ENCODE measurements at regions not wholly inside any gene's neighbourhood (a gene's known extent, or its start where the extent isn't known, plus 50 kb on each side); places are given as distances from the start of the nearest gene placed in this dataset.

DNA sequence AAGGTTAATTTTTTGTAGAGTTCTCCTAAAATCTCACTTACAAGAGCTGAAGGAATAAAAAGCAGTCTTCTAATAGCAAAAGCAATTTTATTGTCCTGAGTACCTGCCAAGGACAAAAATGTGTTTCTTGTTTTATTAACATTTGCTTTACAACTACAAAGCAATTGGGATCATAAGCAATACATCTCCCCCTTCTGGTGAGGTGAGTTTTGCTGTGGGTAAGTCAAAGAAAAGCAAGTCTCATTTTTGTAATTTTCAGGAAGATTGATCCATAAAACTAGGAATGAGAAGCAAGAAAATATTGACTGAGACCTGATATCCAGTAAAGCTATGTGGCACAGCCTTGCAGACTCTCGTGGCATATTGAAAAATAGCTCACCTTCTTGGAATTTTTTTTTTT is 2162.7 kb downstream of the NCAM2 start:
- DNase-seq (ENCODE audit: low read depth), result no peak
- H3K4me3 ChIP-seq (ENCODE audit: low read length), result no peak overlapping the region
- TF ChIP-seq, protein P1, sequence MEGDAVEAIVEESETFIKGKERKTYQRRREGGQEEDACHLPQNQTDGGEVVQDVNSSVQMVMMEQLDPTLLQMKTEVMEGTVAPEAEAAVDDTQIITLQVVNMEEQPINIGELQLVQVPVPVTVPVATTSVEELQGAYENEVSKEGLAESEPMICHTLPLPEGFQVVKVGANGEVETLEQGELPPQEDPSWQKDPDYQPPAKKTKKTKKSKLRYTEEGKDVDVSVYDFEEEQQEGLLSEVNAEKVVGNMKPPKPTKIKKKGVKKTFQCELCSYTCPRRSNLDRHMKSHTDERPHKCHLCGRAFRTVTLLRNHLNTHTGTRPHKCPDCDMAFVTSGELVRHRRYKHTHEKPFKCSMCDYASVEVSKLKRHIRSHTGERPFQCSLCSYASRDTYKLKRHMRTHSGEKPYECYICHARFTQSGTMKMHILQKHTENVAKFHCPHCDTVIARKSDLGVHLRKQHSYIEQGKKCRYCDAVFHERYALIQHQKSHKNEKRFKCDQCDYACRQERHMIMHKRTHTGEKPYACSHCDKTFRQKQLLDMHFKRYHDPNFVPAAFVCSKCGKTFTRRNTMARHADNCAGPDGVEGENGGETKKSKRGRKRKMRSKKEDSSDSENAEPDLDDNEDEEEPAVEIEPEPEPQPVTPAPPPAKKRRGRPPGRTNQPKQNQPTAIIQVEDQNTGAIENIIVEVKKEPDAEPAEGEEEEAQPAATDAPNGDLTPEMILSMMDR (conservative IDR thresholded peaks at IDR 0.05; ENCODE audit: low read length), result no peak

DNA sequence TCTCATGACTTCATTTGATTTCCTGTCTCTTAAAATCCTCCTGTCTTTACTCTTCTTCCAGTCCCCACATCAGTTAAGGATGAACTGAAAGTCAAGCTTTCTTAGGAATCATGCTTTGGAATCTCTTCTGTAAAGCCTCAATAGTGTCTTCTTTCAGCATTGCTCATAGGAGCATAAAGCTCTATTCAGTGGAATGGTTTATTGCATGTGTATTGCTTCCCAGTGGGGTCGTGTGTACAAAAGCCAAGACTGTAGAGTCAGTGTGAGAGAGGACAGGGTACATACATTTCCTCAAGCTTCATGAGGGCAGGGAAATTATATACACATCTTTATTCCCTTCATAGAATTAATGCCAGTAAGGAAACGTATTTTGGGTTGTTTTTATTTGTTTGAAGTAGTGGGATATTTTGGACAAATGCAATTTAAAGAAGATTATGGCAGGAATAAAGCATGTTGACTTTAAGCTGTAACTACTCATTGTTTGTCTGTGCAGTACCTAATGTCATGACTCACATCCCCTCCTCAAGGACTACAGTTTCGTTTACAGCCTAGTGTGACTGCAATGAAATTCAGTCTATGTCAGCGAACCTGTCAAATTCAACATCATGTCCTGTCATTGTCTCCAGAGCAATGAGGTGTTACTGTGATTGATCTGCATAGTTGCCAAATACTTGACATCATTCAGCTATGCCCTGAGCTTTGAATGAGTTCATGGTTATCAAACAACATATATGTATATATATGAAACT is 2164.2 kb downstream of the NCAM2 start:
- H3K4me3 ChIP-seq (ENCODE audit: low read length), result no peak overlapping the region
- DNase-seq (ENCODE audit: low read depth), result no peak
- TF ChIP-seq, protein P1 (conservative IDR thresholded peaks at IDR 0.05; ENCODE audit: low read length), result no peak

All from AG10803 (cell line).